Adrenal gland (tissue), 9 donors: ENCODE measurements at regions not wholly inside any gene's neighbourhood (a gene's known extent, or its start where the extent isn't known, plus 50 kb on each side); places are given as distances from the start of the nearest gene placed in this dataset.

ENCODE experiments used
- DNase-seq, 7 donors: peaks; one replicate each; pipeline ENCODE4 v3.0.0-alpha.2; 2019 to 2020
- H3K27ac ChIP-seq, 5 donors: fragments of 200-600 bp; sonication (generic) in 4 of 5; 1 replicate in 3 of 5; 2 replicates in 2 of 5; pipeline versions ENCODE4 v1.5.1 to v1.8.0; 2016 to 2020; ENCODE audit warnings: mild to moderate bottlenecking in 1 of 5
- H3K27me3 ChIP-seq: fragments of 200-600 bp; 2 replicates; pipeline ENCODE4 v1.8.0; 2021
- H3K36me3 ChIP-seq, 2 donors: fragments of 200-600 bp; replicated peaks in 1 of 2; 1 replicate in 1 of 2; 2 replicates in 1 of 2; pipeline versions ENCODE4 v1.5.1 to v1.8.0; 2018 to 2022
- H3K4me1 ChIP-seq, 2 donors: fragments of 200-600 bp; replicated peaks in 1 of 2; 1 replicate in 1 of 2; 2 replicates in 1 of 2; pipeline versions ENCODE4 v1.5.1 to v1.8.0; 2018 to 2021
- H3K4me3 ChIP-seq, 4 donors: fragments of 200-600 bp; sonication (generic) in 3 of 4; one replicate each; pipeline ENCODE4 v1.5.1; 2016 to 2018
- H3K9me3 ChIP-seq, 3 donors: fragments of 200-600 bp; sonication (generic) in 1 of 3; replicated peaks in 1 of 3; 1 replicate in 2 of 3; 2 replicates in 1 of 3; pipeline versions ENCODE4 v1.5.1 to v1.8.0; 2016 to 2021
- CTCF ChIP-seq, 6 experiments: fragments of 450-650 bp in 4 of 6; fragments of 200-600 bp in 2 of 6; sonication (generic) in 1 of 6; IDR thresholded peaks; 1 replicate in 5 of 6; 2 replicates in 1 of 6; pipeline versions ENCODE4 v1.5.1 to v1.8.0; 2016 to 2021; ENCODE audit warnings: antibody characterized with exemption in 6 of 6, mild to moderate bottlenecking in 2 of 6, moderate library complexity in 1 of 6
- POLR2A ChIP-seq, 2 donors: fragments of 450-650 bp; IDR thresholded peaks; one replicate each; pipeline ENCODE4 v1.6.1; 2017; ENCODE audit warnings: antibody characterized with exemption in 2 of 2, mild to moderate bottlenecking in 2 of 2, moderate library complexity in 1 of 2
- WGBS, 4 donors: extraction: QIAGEN DNeasy Blood & Tissue Kit in 2 of 4; methylation state at CpG; one replicate each; pipeline versions ENCODE4 v1.1.5 to v1.1.7; 2013 to 2017; 5-methylcytosine and 5-hydroxymethylcytosine counted together
- intact Hi-C, 2 donors: fragments of 100-400 bp; cut with DNase I; formaldehyde crosslinking; loops; one replicate each; pipeline versions ENCODE4 v1.14.1 to v1.15.0; 2022 to 2023
- donor health status: healthy with polysubstance abuse.
- donor health status: Bipolar disorder and iron deficiency.
- donor health status: DM: yes; HTN: yes; CAD: no.
- donor health status: DM: no; HTN: no; CAD: no.
- donor health status: DM: no; HTN: no; CAD: no.

DNA sequence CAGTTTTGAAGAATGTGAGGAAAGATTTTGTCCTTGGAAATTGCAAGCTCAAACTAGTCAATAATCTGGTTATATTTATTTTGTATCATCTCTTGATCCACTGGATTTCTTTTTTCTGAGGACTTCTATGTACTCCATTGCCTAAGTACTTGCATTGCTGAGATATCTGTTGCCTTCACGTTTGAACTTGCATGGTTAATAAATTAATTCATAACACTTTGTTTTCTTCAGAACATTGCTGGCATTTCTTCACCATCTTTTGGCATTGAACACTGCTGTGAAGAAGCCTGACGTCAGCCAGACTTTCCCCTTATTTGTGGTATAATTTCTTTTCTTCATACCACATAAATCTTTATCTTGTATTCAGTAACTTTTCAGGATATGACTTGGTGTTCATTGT, 246.0 kb upstream of the KIF2A start:
- TF ChIP-seq CTCF (IDR thresholded peaks at IDR 0.05) (no peak), POLR2A (IDR thresholded peaks at IDR 0.05) (no peak)
- no peak overlapping the region for H3K27ac ChIP-seq
- intact Hi-C loops, result no loop called here
- no peaks in the 10 kb centered on the region for H3K36me3 ChIP-seq
- no peak for DNase-seq
- H3K9me3 ChIP-seq, result no peaks in the 10 kb centered on the region
- no peak overlapping the region for H3K4me3 ChIP-seq
- H3K4me1 ChIP-seq, result no peaks in the 10 kb centered on the region
- WGBS, 4 donors, result 38 to 44% (median 42%) methylated on average over 2 of the region's 2 CpGs
- no peaks in the 10 kb centered on the region for H3K27me3 ChIP-seq

- no peaks in the 10 kb centered on the region for H3K4me1 ChIP-seq
- TF ChIP-seq CTCF (IDR thresholded peaks at IDR 0.05) (no peak), POLR2A (IDR thresholded peaks at IDR 0.05) (no peak)
- H3K36me3 ChIP-seq, result no peaks in the 10 kb centered on the region
- no peak overlapping the region for H3K27ac ChIP-seq
- no peaks in the 10 kb centered on the region for H3K9me3 ChIP-seq
- H3K27me3 ChIP-seq, result no peaks in the 10 kb centered on the region
- WGBS, 4 donors, result 57 to 66% (median 61%) methylated on average over 4 of the region's 4 CpGs
- no peak overlapping the region for H3K4me3 ChIP-seq
- intact Hi-C loops, result no loop called here
- no peak for DNase-seq
These were observed 241.0 kb upstream of the KIF2A start for GRCh38 chr5:62065050-62065449.

DNA sequence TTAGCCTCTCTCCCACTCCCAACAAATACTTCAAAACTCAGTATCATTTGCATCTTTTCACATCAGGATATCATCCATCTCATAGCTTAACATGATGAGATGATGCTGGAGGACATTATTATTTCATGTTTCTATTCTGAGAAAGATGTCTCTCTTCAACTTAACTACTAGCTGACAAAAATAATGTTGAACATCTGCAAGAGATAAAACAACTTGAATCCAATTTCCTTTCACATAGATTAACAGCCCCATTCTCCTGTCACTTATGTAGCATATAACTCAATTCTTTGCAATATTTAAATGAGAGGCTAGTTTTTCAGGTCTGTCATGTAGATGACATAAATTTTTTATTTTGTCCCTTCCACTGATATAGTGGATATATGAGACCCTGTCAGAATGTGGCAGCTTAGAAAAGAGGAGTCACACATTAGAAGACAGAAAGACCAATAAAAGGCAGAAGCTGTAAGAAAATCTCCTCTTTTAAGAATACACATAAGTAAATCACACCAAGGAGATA, 239.2 kb upstream of the KIF2A start:
- intact Hi-C loops, result no loop called here
- TF ChIP-seq CTCF (IDR thresholded peaks at IDR 0.05) (no peak), POLR2A (IDR thresholded peaks at IDR 0.05) (no peak)
- Histone ChIP-seq H3K27me3 (no peaks in the 10 kb centered on the region), H3K27ac (no peak overlapping the region), H3K9me3 (no peaks in the 10 kb centered on the region), H3K4me3 (no peak overlapping the region), H3K36me3 (no peaks in the 10 kb centered on the region), H3K4me1 (no peaks in the 10 kb centered on the region)
- no peak for DNase-seq

DNA sequence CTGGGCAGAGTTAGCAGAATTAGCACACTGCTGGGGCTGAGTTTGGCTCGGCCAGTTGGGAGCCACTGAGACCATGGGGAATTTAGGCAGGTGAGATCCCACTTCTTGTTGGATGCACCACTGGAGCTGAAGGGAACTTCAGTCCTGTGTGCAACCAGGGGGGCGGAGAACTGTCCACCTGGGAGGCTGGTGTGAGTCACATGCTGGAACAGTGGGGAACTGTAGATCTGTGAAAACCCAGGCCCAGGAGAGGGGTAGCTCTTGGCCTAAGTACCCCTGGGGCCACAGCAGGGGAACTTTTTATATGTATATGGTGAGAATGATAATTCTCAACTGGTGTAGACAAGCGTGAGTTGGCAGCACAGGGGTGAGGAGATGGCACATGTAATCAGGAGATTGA, 237.5 kb upstream of the KIF2A start:
- H3K4me1 ChIP-seq, result no peaks in the 10 kb centered on the region
- H3K27ac ChIP-seq, result no peak overlapping the region
- intact Hi-C loops, result no loop called here
- no peaks in the 10 kb centered on the region for H3K9me3 ChIP-seq
- H3K36me3 ChIP-seq, result no peaks in the 10 kb centered on the region
- H3K4me3 ChIP-seq, result no peak overlapping the region
- no peak for DNase-seq
- no peaks in the 10 kb centered on the region for H3K27me3 ChIP-seq
- TF ChIP-seq POLR2A (IDR thresholded peaks at IDR 0.05), result no peak
- no peak for TF ChIP-seq CTCF (IDR thresholded peaks at IDR 0.05)
- 69 to 85% (median 73%) methylated on average over 2 to 3 of the region's 3 CpGs for WGBS, 4 donors
